22Rv1 (cell line): ENCODE measurements at regions not wholly inside any gene's neighbourhood (a gene's known extent, or its start where the extent isn't known, plus 50 kb on each side); places are given as distances from the start of the nearest gene placed in this dataset.

ENCODE experiments used
- ZFX ChIP-seq: fragments of 450-650 bp; IDR thresholded peaks from 2 replicates; pipeline ENCODE4 v1.6.1; 2017; ENCODE audit warnings: antibody characterized with exemption, borderline replicate concordance
- TF ChIP-seq, protein P1 (sequence below): fragments of 450-650 bp; IDR thresholded peaks from 2 replicates; pipeline ENCODE4 v1.5.1; 2017; ENCODE audit warnings: mild to moderate bottlenecking

- TF ChIP-seq, protein P1, sequence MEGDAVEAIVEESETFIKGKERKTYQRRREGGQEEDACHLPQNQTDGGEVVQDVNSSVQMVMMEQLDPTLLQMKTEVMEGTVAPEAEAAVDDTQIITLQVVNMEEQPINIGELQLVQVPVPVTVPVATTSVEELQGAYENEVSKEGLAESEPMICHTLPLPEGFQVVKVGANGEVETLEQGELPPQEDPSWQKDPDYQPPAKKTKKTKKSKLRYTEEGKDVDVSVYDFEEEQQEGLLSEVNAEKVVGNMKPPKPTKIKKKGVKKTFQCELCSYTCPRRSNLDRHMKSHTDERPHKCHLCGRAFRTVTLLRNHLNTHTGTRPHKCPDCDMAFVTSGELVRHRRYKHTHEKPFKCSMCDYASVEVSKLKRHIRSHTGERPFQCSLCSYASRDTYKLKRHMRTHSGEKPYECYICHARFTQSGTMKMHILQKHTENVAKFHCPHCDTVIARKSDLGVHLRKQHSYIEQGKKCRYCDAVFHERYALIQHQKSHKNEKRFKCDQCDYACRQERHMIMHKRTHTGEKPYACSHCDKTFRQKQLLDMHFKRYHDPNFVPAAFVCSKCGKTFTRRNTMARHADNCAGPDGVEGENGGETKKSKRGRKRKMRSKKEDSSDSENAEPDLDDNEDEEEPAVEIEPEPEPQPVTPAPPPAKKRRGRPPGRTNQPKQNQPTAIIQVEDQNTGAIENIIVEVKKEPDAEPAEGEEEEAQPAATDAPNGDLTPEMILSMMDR = no peak
- no peak for TF ChIP-seq ZFX
Measured at GRCh38 chr4:161101881-161102280, 1061.9 kb downstream of the FSTL5 start.
